GM12891 (cell line): ENCODE measurements at regions not wholly inside any gene's neighbourhood (a gene's known extent, or its start where the extent isn't known, plus 50 kb on each side); places are given as distances from the start of the nearest gene placed in this dataset.

Source experiments
- PAX5 ChIP-seq: IDR thresholded peaks from 2 replicates; pipeline ENCODE4 v1.6.1; 2011; ENCODE audit warnings: low read length, moderate library complexity, mild to moderate bottlenecking; ENCODE audit not compliant: insufficient read depth, severe bottlenecking
- POLR2A ChIP-seq: IDR thresholded peaks from 2 replicates; pipeline ENCODE4 v1.6.1; 2011; ENCODE audit warnings: low read depth, low read length, control low read depth
- POLR2AphosphoS5 ChIP-seq: IDR thresholded peaks from 2 replicates; pipeline ENCODE4 v1.6.1; 2011; ENCODE audit warnings: low read depth, low read length, control low read depth
- POU2F2 ChIP-seq: IDR thresholded peaks from 2 replicates; pipeline ENCODE4 v1.6.1; 2011; ENCODE audit warnings: low read depth, mild to moderate bottlenecking, control low read depth, low read length, moderate library complexity
- SPI1 ChIP-seq: IDR thresholded peaks from 2 replicates; pipeline ENCODE4 v1.6.1; 2011; ENCODE audit warnings: low read depth, low read length, control low read depth
- TAF1 ChIP-seq: IDR thresholded peaks from 2 replicates; pipeline ENCODE4 v1.6.1; 2011; ENCODE audit warnings: low read depth, low read length, control low read depth

- TF ChIP-seq POLR2AphosphoS5 (no peak), TAF1 (no peak), POLR2A (no peak), SPI1 (no peak), POU2F2 (no peak), PAX5 (no peak)
Measured at GRCh38 chr9:30970812-30971211, 1413.6 kb upstream of the ACO1 start.
